HTR-8/SVneo (cell line): ENCODE measurements at regions not wholly inside any gene's neighbourhood (a gene's known extent, or its start where the extent isn't known, plus 50 kb on each side); places are given as distances from the start of the nearest gene placed in this dataset.

Experiments used
- DNase-seq: peaks from one replicate; pipeline ENCODE4 v3.0.0; 2011; ENCODE audit warnings: low spot score, mixed read lengths; ENCODE audit not compliant: insufficient read length
- FAIRE-seq: peaks from 2 replicates; lab custom pipeline; 2011; peaks lifted over from hg19 to GRCh38; lab: Jason Lieb, UNC

DNA sequence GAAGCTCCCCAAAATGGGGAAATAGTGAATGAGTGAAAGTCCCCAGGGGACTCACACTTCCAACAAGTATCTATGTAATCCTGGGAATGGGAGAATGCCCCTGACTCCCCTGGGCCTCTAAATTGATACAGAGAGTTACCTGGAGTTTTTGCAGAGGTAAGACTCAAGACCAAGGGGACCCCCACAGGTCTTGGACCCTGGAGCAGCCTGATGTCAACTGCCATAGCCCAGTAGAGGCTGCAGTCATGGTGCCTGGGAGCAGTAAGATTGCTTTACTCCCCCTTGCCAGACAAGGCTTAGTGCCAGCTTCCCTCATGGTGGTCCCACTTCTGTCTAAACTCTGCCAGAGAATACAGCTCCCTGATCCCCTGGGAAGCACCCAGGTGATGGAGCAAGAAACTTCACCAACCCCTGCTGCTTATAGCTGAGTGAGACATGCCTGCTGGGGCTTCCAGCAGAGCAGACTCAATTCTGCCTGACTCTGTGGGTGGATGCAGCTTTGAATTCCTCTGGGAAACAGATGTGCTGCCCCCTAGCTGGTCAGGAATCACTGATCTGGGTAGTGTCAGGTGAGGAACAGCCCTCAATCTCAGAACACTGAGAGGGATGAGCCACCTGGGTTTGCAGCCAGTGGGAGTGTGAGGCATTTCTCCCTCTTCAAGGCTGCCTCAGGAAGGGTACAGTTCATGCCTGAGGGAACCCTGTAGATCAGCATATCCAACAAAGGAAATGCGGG is 485.9 kb downstream of the NSUN3 start:
- FAIRE-seq, result no peak
- no peak for DNase-seq

DNA sequence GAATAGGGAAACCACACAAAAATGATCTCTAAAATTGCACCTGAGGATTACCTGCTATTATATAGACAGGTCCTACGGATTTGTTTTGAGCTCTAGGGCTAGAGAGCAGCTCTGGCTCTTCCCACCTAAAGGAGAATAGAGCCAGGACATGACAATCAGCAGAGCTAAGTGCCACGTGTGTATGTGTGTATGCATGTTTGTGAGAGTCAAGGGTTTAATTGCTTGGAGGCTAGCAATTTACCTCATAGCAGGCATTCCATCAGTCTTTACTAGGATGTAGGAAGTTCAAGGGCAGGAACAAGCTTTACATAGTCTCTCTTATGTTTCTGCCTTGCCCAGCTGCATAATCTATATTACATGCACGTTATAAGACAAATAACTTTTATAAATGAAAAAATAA is 498.2 kb downstream of the NSUN3 start:
- DNase-seq (no peak), FAIRE-seq (no peak)

DNA sequence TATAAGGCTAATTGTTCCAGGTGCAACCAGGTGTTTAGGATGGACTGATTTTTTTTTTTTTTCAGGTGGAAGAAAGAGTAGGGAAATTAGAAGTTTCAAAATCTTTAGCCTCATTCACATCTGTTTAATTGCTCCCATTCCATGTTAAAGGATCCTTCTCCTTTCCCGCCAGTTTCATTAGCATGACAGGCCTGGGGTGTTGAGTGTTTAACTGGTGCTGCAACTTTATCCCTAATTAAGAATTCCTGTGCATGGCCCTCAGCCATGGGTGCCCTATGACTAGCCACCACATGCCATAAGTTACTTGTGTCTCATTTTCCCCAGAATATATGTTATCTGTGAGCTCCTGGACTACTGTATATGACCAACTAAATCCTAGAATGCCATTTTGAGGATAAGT is 501.4 kb downstream of the NSUN3 start:
- FAIRE-seq, result no peak
- DNase-seq, result no peak

DNA sequence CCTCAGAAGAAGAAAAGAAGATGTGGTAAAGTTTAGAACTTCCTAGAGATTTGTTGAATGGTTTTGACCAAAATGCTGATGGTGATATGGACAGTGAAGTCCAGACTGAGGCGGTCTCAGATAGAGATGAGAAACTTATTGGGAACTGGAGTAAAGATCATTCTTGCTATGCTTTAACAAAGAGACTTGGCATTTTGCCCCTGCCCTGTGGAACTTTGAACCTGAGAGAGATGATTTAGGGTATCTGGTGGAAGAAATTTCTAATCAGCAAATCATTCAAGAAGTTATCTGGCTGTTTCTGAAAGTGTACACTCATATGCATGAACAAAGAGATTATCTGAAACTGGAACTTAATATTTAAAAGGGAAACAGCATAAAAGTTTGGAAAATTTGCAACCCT is 505.2 kb downstream of the NSUN3 start:
- DNase-seq (no peak), FAIRE-seq (no peak)

DNA sequence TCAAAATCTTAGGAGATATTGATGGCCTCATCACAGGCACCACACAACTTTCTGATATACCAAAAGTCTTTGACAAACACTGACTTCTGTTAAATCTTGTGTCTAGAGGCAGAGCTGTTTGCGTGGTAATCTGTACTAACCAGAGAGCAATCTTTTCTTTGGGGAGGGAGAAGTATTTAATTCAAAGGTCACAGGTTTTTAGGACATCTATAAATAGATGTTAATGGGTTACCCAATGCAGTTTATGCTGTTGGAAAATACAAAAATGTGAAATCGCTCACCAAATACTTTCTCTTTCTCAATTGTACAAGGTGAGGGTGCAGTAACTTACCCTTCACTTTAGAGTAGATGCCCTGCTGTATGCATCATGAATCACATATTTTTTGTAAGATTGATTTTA is 510.5 kb downstream of the NSUN3 start:
- FAIRE-seq (no peak), DNase-seq (no peak)

DNA sequence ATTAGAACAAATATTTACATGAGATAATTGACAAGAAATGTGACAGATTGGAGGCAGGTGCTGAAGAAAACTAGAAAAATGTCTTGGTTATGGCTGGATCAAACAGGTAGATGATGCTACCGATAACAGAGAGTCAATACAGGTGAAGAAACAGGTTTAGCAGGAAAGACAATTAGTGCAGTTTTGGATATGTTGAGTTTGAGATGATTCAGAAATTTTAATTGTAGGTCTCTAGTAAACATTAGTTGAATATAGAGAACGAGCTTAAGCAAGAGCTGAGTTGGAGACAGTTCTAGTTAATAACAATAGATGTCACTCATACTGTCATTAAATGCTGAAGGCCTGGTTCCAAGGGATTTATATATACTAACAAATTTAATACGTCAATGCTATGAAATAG is 524.4 kb downstream of the NSUN3 start:
- DNase-seq, result no peak
- FAIRE-seq, result no peak

DNA sequence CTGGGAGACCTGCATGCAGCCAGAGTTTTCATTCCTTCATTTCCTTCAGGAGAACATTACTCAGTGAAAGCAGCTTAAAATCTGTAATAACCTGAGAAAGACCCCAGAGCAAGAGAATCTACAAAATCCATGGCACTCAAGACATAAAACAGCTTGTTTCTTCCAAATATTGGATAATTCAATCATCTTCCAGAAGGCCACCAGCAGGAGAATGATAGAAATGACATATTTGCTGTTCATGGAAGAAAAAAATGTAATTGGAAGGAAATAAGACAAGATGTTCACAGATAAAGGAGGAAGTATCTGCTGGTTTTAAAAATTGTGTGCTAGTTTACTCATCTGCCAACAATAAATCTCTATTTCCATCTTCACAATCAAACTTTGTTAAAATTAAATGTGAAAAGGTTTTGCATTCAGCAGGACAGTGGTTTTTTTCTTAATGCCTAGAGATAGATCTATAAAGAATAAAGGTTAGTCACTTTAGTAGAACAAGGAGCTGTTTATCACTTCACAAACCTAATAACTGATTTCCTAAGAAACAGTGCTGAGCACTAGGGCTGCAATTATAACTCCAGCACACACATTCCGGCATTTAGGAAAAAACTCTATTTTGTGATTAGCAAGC is 530.8 kb downstream of the NSUN3 start:
- no peak for FAIRE-seq

DNA sequence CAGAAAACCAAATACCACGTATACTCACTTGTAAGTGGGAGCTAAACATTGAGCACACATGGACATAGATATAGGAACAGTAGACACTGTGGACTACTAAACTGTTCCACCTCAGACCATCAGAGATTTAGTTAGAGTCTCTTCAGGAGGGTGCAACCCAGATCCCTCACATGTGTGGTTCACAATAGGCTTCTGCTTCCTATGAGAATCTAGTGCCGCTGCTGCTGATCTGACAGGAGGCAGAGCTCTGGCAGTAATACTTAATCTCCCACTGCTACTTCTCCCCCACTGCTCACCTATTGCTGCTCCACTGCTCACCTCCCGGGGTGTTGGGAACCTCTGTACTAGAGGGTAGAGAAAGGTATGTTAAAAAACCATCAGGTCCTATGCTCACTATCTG is 533.3 kb downstream of the NSUN3 start:
- no peak for FAIRE-seq
- DNase-seq, result no peak

More for the DNA sequence above, 530.8 kb downstream of the NSUN3 start:
- no peak for DNase-seq

DNA sequence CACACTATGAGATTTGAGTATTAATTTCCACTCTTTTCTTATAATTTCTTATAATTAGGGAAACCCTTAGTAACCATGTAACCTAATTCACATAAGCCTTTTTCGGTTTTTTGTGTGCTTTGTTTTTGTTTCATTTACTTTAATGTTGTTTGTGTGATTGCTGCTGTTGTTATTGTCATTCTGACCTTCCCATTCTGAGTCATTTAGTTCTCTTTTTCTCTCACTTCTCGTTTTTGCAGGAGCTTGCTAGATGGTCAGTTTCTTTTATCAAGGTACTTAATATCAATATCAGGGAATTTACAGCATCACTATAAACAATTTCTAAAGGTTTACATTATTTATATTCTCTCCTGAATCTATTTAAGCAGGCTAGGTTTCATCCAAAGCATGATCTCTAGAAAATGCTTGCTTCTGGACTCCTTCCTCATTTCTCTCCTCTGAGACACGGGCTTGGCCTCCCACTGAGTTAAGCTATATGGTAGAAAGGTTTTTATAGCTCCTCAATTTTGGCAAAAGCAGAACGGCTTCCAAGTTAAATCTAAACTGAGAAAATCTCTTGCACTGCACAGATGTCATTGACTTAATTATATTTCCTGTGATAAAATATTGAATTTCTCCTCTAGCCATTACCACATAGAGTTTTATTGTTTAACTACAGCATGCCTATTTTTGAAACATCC is 534.2 kb downstream of the NSUN3 start:
- DNase-seq (no peak), FAIRE-seq (no peak)

DNA sequence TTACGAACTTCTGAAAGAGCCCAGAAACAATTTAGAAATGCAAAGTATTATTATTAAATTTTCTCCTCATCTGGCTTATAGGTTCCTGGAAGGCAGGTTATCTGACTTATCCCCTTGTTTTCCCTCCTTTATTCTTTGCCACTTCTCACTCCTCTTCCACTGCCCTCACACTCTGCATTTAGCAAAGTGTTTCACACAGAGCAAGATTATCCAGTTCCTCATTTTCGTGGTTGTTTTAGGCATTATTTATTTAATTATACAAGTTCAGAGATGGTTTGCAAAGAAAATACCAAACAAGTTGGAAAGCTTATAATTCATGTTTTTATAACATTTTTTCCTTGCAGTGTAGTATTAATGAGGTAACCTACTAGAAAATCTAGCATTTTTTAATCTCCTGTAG is 544.9 kb downstream of the NSUN3 start:
- DNase-seq (no peak), FAIRE-seq (no peak)

DNA sequence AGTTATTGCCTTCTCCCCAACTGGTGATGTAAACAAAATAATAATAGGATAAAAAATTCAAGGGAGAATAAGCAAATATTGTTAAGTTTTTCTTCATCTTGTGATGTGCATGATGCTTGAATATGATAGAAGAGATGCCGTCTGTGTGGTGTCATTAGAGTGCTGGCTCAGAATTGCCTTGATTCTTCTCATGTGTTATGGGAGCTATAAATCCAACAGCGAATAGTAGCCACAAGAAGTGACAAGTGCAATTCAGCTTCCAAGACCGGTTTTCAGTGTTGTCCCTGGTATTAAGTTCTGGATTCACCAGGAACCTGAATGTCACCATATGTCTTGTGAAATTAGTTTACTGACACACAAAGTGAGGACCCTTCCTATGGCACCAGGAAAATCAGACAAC is 547.0 kb downstream of the NSUN3 start:
- DNase-seq (no peak), FAIRE-seq (no peak)

DNA sequence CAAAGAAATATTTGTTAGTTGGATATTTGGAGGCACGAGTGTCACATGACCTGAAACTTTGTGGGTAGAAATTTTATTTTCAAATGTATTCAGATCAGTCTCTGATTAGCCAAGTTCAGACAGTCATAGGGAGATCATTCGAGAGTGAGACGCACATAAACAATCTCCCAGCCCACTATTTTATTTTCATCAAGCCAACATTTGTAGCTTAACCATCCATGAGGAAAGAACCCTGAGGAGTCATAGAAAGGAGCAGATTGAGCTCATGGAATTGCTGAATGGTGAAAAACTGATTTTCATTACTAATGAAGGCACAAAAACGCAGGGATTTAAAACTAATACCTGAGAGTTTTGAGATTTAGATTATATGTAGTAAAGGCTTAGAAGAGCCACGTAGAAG is 548.7 kb downstream of the NSUN3 start:
- no peak for DNase-seq
- FAIRE-seq, result no peak

DNA sequence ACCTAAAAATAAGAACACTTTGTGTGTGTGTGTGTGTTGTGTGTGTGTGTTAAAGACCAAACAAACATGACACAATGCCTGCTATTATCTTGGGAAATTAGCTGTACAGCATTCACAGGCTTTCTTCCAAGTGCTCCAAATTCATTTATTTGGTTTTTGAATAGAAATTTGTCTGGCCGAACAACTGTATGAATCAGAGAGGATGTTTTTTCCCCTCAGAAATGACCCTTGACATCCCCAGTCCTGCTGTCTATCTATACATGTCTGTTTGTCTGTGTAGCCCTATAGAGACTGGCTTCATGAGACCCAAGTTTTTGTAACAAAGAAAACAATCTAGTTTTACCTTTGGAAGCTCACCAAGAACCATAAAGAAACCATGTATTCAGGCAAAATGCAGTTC is 549.8 kb downstream of the NSUN3 start:
- FAIRE-seq, result no peak
- no peak for DNase-seq

DNA sequence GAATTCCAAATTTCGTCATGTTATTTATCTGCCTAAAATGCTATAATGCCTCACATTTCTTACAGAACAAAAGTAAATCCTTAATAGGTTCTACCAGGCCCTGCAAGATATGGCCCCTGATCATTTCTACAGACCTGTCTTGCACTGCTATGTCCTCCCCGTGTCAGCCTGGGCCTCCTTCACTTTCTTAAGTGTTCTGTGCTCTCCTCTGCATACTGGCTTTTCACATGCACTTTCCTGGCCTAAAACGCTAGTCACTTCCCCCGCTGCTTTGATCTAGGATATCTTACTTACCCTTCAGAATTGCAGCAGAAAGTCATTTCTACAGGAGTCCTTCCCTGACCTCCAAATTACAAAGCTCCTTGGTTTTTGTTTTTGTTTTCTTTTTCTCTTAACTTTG is 551.3 kb downstream of the NSUN3 start:
- no peak for FAIRE-seq
- no peak for DNase-seq

DNA sequence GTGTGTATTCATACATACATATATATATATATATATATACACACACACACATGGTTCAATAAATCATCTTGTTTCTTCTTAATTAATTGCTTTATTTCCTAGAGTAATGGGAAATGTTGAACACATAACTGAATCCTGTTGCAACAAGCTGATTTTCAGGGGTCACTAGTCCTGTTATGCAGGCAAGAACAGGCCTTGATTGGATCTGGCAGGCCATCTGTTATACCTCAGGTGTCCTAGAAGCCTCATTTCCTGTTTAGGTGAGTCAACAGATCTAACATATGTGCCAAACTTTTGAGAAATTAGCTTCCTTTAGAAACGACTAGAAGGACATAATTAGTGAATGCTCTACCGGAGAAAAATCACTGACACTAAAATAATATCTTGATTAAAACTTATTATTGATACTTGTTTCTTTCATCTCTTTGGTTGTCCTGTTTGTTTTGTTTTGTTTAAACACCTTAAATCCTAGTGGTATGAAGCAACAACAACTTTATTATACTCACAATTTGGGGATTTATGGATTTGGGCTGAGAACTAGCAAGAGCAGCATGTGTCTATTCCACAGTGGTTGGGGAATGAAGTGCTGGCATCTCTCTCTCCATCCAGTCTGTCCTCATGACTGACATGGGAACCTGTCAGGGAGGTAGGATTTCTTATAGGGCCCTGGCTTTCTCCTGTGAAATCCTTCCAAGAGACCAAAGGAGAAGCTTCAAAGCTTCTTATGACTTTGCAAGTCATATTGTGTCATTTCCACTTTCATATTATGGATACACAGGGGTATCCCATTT is 552.6 kb downstream of the NSUN3 start:
- FAIRE-seq (no peak), DNase-seq (no peak)

DNA sequence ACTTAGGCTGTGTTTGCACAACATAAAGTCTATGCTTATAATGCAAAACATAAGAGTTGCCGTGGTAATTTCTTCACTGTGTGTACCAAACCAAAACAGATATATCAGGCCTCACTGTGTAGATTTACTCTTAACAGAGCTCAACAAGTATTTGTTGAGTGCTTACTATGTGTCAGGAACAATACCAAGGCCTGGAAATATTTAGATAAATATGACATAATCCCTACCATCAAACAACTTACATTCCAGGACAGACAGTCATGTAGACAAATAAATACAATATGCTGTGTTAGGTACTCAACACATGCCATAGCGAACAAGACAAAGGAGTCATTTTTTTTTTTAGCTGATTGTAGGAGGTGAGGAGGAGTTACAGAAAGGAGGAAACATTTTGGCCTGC is 554.0 kb downstream of the NSUN3 start:
- FAIRE-seq (no peak), DNase-seq (no peak)

DNA sequence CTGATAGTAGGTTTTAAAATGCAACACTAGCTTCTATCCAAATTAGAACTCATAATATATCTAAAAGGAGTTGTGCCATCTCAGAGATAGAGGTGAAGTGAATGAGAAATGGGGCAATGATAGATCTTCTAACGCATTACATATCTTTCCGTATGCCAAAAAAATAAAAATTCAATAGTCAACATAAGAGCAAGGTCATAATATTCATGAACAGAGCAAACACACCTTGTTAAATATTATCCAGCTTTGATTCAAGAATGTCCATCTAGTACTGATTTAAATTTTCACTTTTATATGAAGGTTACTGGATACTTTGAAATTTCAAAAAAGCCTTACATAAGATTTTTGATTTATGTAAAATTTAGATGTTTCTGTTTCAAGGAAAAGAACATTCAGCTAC is 554.5 kb downstream of the NSUN3 start:
- FAIRE-seq, result no peak

DNA sequence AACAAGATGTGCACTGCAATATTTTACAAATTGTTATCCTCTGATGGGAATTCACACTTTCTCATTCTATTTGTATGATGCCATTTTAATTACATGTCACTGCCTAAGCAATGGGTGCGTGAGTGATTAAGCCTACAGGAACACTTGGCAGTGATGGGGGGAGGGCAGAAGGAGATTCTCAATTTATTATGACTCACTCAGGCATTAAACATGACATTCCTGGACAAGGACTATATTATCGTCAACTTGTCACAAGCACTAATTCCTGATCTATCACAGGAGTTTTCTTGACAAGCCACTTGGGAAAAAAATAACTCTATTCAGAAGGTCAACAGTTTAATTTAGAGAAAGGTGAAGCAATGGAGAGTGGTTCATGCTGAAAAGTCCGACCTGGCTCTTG is 556.8 kb downstream of the NSUN3 start:
- DNase-seq (no peak), FAIRE-seq (no peak)

More for the DNA sequence above, 554.5 kb downstream of the NSUN3 start:
- no peak for DNase-seq

DNA sequence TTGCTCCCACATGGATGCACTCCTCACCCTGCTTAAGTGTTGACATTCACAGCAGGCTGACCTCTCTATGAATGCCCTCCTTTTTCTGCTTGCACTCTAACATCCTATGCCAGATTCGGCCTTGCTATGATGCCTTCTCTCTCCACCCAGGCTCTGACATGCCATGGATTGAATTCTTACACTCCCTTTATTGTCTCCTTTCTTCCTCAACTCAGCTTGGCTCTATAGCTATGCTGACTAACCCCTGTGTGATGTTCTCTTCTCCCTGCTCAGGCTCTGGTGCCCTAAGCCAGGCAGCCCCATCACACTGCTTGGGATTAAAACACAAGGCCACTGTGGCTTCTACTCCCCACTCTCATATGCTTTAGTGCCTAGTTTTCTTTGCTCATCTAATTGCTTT is 563.7 kb downstream of the NSUN3 start:
- no peak for FAIRE-seq
- no peak for DNase-seq

DNA sequence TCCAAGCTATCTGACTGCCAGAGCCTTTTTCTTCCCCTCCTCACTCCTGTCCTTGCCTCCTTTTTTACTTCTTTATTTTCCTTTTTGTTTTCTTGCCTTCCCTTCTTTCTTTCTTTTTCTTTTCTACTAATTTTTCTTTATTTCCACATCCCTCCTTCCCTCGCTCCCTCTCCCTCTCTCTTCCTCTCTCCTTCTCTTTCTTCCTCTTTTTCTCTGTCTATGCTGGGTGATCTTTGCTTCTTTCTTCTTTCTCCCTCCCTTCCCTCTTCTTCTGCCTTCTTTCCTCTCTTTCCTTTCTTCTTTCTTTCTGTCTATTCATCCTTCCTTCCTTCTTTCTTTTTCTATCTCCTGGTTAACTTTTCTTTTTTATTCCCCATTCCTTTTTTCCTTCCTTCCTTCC is 564.8 kb downstream of the NSUN3 start:
- FAIRE-seq (no peak), DNase-seq (no peak)

DNA sequence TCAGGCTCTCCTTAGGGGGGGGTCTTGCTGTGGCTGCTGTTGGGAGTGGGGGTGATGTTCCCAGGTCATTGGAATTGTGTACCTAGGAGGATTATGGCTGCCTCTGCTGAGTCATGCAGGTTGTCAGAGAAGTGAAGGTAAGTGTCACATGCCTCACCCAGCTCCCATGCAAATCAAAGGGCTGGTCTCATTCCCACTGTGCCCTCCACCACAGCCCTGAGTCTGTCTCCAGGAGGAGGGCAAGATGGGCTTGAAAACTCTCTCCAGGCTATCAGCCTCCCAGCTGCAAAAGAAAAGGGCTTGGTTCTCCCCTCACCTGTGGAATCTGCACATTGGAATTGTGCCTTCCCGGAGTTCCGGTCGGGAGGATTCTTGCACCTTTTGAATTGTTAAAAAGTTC is 580.5 kb downstream of the NSUN3 start:
- DNase-seq (no peak), FAIRE-seq (no peak)
